HUES64 (cell line): ENCODE measurements at regions not wholly inside any gene's neighbourhood (a gene's known extent, or its start where the extent isn't known, plus 50 kb on each side); places are given as distances from the start of the nearest gene placed in this dataset.

Source experiments
- H3K27ac ChIP-seq: 2 replicates; pipeline ENCODE4 v1.7.0; 2013; ENCODE audit warnings: low read depth, low read length, inconsistent platforms
- H3K27me3 ChIP-seq: 2 replicates; pipeline ENCODE4 v1.6.1; 2013; ENCODE audit warnings: mild to moderate bottlenecking, low read length; ENCODE audit not compliant: insufficient read depth
- H3K36me3 ChIP-seq: 2 replicates; pipeline ENCODE4 v1.6.1; 2013; ENCODE audit warnings: mild to moderate bottlenecking, low read length; ENCODE audit not compliant: insufficient read depth
- H3K4me1 ChIP-seq: 2 replicates; pipeline ENCODE4 v1.6.1; 2013; ENCODE audit warnings: mild to moderate bottlenecking, low read length, moderate library complexity; ENCODE audit not compliant: insufficient read depth
- H3K4me3 ChIP-seq: 2 replicates; pipeline ENCODE4 v1.5.1; 2013; ENCODE audit warnings: mild to moderate bottlenecking, low read length, moderate library complexity
- H3K9ac ChIP-seq: 2 replicates; pipeline ENCODE4 v1.6.1; 2013; ENCODE audit warnings: mild to moderate bottlenecking, low read depth, low read length
- H3K9me3 ChIP-seq: 2 replicates; pipeline ENCODE4 v1.6.1; 2013; ENCODE audit warnings: low read depth, low read length; ENCODE audit not compliant: insufficient read depth
- WGBS: fragments of 150-250, 120-280 bp; methylation state at CpG from one replicate; pipeline ENCODE4 v1.1.7; 2013; ENCODE audit warnings: missing lambda C conversion rate; 5-methylcytosine and 5-hydroxymethylcytosine counted together

GRCh38 chr1:105838071-105838470 lies 1218.4 kb upstream of the PRMT6 start:
- H3K36me3 ChIP-seq: no peaks in the 10 kb centered on the region
- no peak overlapping the region for H3K4me3 ChIP-seq
- H3K27me3 ChIP-seq: no peaks in the 10 kb centered on the region
- H3K27ac ChIP-seq: no peak overlapping the region
- no peak overlapping the region for H3K9ac ChIP-seq
- H3K9me3 ChIP-seq: no peaks in the 10 kb centered on the region
- no peaks in the 10 kb centered on the region for H3K4me1 ChIP-seq

GRCh38 chr1:105865546-105865945 lies 1190.9 kb upstream of the PRMT6 start:
- 91% methylated on average over 1 of the region's 2 CpGs for WGBS
- peaks cover 6% of the 10 kb centered on the region; the same call in 1 of the 2 replicates for H3K9me3 ChIP-seq
- no peaks in the 10 kb centered on the region for H3K27me3 ChIP-seq
- no peak overlapping the region for H3K4me3 ChIP-seq
- no peaks in the 10 kb centered on the region for H3K36me3 ChIP-seq
- no peak overlapping the region for H3K27ac ChIP-seq
- H3K9ac ChIP-seq: no peak overlapping the region
- 0 out of 2 replicates have a peak, but pooled peaks cover 3% of the 10 kb centered on the region for H3K4me1 ChIP-seq

- Histone ChIP-seq H3K4me3 (no peak overlapping the region), H3K4me1 (no peaks in the 10 kb centered on the region), H3K27ac (no peak overlapping the region), H3K27me3 (no peaks in the 10 kb centered on the region), H3K9me3 (peaks cover 4% of the 10 kb centered on the region; the same call in 1 of the 2 replicates), H3K9ac (no peak overlapping the region), H3K36me3 (no peaks in the 10 kb centered on the region)
- 97% methylated on average over 1 of the region's 1 CpG for WGBS
Observed at GRCh38 chr1:105872817-105873216, 1183.7 kb upstream of the PRMT6 start.

GRCh38 chr1:105874621-105875020 lies 1181.9 kb upstream of the PRMT6 start:
- Histone ChIP-seq H3K27ac (no peak overlapping the region), H3K4me3 (no peak overlapping the region), H3K27me3 (no peaks in the 10 kb centered on the region), H3K4me1 (no peaks in the 10 kb centered on the region), H3K36me3 (no peaks in the 10 kb centered on the region), H3K9me3 (no peaks in the 10 kb centered on the region), H3K9ac (no peak overlapping the region)

DNA sequence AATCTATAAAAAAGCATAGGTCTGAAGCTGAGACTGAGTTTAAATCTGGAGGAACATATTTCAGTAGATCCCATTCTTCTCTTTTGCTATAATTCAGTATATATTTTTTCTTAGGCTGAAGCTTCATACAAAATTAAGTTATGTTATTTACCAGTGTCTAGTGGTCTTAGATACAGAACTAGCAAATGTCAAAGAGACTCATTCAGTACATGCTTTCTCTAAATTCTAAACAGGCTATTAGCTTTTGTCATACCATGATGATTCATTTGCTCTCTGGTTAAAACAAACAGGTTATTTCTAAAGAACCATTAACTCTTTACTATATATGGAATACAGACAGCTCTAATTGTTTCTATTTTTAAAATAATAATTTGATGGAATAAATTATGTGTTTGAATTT lies 1170.2 kb upstream of the PRMT6 start:
- Histone ChIP-seq H3K36me3 (no peaks in the 10 kb centered on the region), H3K27ac (no peak overlapping the region), H3K4me1 (no peaks in the 10 kb centered on the region), H3K9me3 (no peaks in the 10 kb centered on the region), H3K27me3 (no peaks in the 10 kb centered on the region), H3K4me3 (no peak overlapping the region), H3K9ac (no peak overlapping the region)

- H3K27me3 ChIP-seq: no peaks in the 10 kb centered on the region
- no peaks in the 10 kb centered on the region for H3K36me3 ChIP-seq
- no peak overlapping the region for H3K4me3 ChIP-seq
- H3K9me3 ChIP-seq: no peaks in the 10 kb centered on the region
- no peak overlapping the region for H3K9ac ChIP-seq
- H3K4me1 ChIP-seq: no peaks in the 10 kb centered on the region
- WGBS: 89% methylated on average over 13 of the region's 13 CpGs
- no peak overlapping the region for H3K27ac ChIP-seq
Observed at GRCh38 chr1:105891308-105891707, 1165.2 kb upstream of the PRMT6 start.

- H3K9me3 ChIP-seq: peaks cover 8% of the 10 kb centered on the region; the same call in 1 of the 2 replicates
- H3K27ac ChIP-seq: no peak overlapping the region
- H3K36me3 ChIP-seq: no peaks in the 10 kb centered on the region
- 91% methylated on average over 1 of the region's 1 CpG for WGBS
- no peaks in the 10 kb centered on the region for H3K27me3 ChIP-seq
- H3K9ac ChIP-seq: no peak overlapping the region
- no peak overlapping the region for H3K4me3 ChIP-seq
- H3K4me1 ChIP-seq: no peaks in the 10 kb centered on the region
Observed at GRCh38 chr1:105894006-105894405, 1162.5 kb upstream of the PRMT6 start.

DNA sequence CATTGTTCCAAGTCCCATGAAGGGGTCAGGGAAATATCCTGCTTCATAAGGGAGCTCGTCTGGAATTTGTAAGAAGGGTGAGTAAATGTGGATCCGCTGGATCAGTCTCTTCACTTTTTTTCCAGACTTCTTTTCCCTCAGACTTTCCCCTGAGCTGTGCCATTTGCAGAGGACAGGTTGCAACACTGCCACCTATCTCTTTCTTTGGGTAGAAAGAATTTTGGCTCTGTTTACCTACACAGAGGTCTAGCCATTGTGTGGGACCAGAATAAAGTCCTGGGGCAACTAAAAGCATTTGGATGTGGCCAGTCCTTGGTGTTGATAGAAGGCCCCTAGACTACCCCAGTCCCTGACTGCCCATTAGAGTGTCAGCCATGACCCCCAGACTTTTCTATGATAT lies 1146.7 kb upstream of the PRMT6 start:
- no peaks in the 10 kb centered on the region for H3K4me1 ChIP-seq
- no peak overlapping the region for H3K4me3 ChIP-seq
- no peak overlapping the region for H3K9ac ChIP-seq
- no peaks in the 10 kb centered on the region for H3K36me3 ChIP-seq
- H3K9me3 ChIP-seq: no peaks in the 10 kb centered on the region
- WGBS: 50% methylated on average over 1 of the region's 2 CpGs
- H3K27me3 ChIP-seq: no peaks in the 10 kb centered on the region
- no peak overlapping the region for H3K27ac ChIP-seq

DNA sequence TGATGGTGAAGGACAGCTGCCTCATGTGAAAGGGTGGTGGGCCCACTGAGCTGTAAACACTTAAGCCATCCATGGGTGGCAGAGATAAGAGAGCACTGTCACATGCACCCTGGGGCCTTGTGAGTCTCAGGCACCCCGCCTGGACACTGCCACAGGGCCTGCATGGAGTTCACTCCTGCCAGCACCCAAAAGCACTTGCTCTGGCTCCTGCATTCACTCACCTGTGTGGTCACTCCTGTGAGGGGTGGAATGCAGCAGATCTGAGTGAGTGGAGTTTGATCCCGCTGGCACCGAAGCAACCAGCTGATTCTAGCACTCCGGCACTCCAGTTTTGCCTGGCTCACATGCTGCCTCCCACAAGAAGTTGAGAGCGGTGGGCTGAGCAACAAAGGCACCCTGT lies 1142.1 kb upstream of the PRMT6 start:
- H3K9ac ChIP-seq: no peak overlapping the region
- no peaks in the 10 kb centered on the region for H3K27me3 ChIP-seq
- H3K27ac ChIP-seq: no peak overlapping the region
- no peaks in the 10 kb centered on the region for H3K9me3 ChIP-seq
- H3K36me3 ChIP-seq: no peaks in the 10 kb centered on the region
- H3K4me1 ChIP-seq: no peaks in the 10 kb centered on the region
- 97% methylated on average over 5 of the region's 5 CpGs for WGBS
- H3K4me3 ChIP-seq: no peak overlapping the region

GRCh38 chr1:105934806-105935205 lies 1121.7 kb upstream of the PRMT6 start:
- no peaks in the 10 kb centered on the region for H3K4me1 ChIP-seq
- WGBS: 100% methylated on average over 1 of the region's 1 CpG
- H3K9me3 ChIP-seq: peaks cover 4% of the 10 kb centered on the region; the same call in 1 of the 2 replicates
- H3K36me3 ChIP-seq: no peaks in the 10 kb centered on the region
- no peak overlapping the region for H3K4me3 ChIP-seq
- no peaks in the 10 kb centered on the region for H3K27me3 ChIP-seq
- no peak overlapping the region for H3K9ac ChIP-seq
- no peak overlapping the region for H3K27ac ChIP-seq

DNA sequence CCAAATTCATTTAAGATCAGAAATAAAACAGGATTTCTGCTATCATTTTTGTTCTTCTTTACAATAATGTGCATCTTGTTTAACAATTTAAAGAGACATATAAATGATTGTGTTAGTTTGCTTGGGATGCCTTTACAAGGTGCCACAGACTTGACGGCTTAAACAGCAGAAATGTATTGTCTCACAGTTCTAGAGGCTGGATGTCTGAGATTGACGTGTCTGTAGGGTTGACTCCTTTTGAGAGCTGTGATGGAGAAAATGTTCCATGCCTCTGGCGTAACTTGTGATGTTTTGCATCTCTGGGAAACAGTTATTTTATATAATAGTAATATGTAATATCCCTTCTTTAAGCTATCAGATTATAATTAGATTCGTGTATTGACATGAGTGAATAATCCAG lies 1091.6 kb upstream of the PRMT6 start:
- peaks cover 25% of the 10 kb centered on the region; the same call in 1 of the 2 replicates for H3K9me3 ChIP-seq
- H3K4me1 ChIP-seq: no peaks in the 10 kb centered on the region
- no peak overlapping the region for H3K9ac ChIP-seq
- H3K4me3 ChIP-seq: no peak overlapping the region
- H3K27ac ChIP-seq: no peak overlapping the region
- 86% methylated on average over 2 of the region's 4 CpGs for WGBS
- no peaks in the 10 kb centered on the region for H3K36me3 ChIP-seq
- H3K27me3 ChIP-seq: no peaks in the 10 kb centered on the region

GRCh38 chr1:105997516-105997915 lies 1059.0 kb upstream of the PRMT6 start:
- WGBS: 93% methylated on average over 4 of the region's 6 CpGs
- no peaks in the 10 kb centered on the region for H3K36me3 ChIP-seq
- no peaks in the 10 kb centered on the region for H3K27me3 ChIP-seq
- no peak overlapping the region for H3K9ac ChIP-seq
- H3K9me3 ChIP-seq: no peaks in the 10 kb centered on the region
- no peak overlapping the region for H3K27ac ChIP-seq
- H3K4me1 ChIP-seq: no peaks in the 10 kb centered on the region
- H3K4me3 ChIP-seq: no peak overlapping the region
